Astrocyte (in vitro differentiated cells and primary cell): ENCODE measurements at regions not wholly inside any gene's neighbourhood (a gene's known extent, or its start where the extent isn't known, plus 50 kb on each side); places are given as distances from the start of the nearest gene placed in this dataset.

Source experiments
- DNase-seq: peaks from one replicate; pipeline ENCODE4 v3.0.0-alpha.2; 2010; ENCODE audit warnings: low read depth
- FAIRE-seq: peaks from 2 replicates; lab custom pipeline; 2011; peaks lifted over from hg19 to GRCh38; lab: Jason Lieb, UNC
- H2AFZ ChIP-seq: 2 replicates; pipeline ENCODE4 v1.6.0; 2012; ENCODE audit warnings: low read depth, low read length, inconsistent platforms
- H3K27ac ChIP-seq: 2 replicates; pipeline ENCODE4 v1.5.1; 2011; ENCODE audit warnings: low read depth, low read length, inconsistent platforms
- H3K27me3 ChIP-seq: 2 replicates; pipeline ENCODE4 v1.6.0; 2011; ENCODE audit warnings: low read length, inconsistent platforms; ENCODE audit not compliant: insufficient read depth
- H3K36me3 ChIP-seq: 2 replicates; pipeline ENCODE4 v1.5.1; 2011; ENCODE audit warnings: low read length, inconsistent platforms; ENCODE audit not compliant: insufficient read depth
- H3K4me1 ChIP-seq: 2 replicates; pipeline ENCODE4 v1.5.1; 2011; ENCODE audit warnings: low read length, inconsistent platforms; ENCODE audit not compliant: insufficient read depth
- H3K4me2 ChIP-seq: 2 replicates; pipeline ENCODE4 v1.6.0; 2012; ENCODE audit warnings: low read length, inconsistent platforms
- H3K4me3 ChIP-seq: 2 replicates; pipeline ENCODE4 v1.5.1; 2011; ENCODE audit warnings: low read depth, mild to moderate bottlenecking, low read length, inconsistent platforms; ENCODE audit not compliant: insufficient read depth
- H3K79me2 ChIP-seq: 2 replicates; pipeline ENCODE4 v1.6.0; 2012; ENCODE audit warnings: mild to moderate bottlenecking, low read length, inconsistent platforms; ENCODE audit not compliant: insufficient read depth
- H3K9ac ChIP-seq: 2 replicates; pipeline ENCODE4 v1.6.0; 2012; ENCODE audit warnings: mild to moderate bottlenecking, low read length, inconsistent platforms
- H3K9me3 ChIP-seq: 2 replicates; pipeline ENCODE4 v1.5.1; 2012; ENCODE audit warnings: low read depth, mild to moderate bottlenecking, low read length, inconsistent platforms; ENCODE audit not compliant: insufficient read depth
- H4K20me1 ChIP-seq: 2 replicates; pipeline ENCODE4 v1.6.0; 2012; ENCODE audit warnings: low read length, inconsistent platforms; ENCODE audit not compliant: insufficient read depth
- H3K27ac Mint-ChIP-seq: one replicate; pipeline ENCODE4 v1.8.0; 2021; ENCODE audit warnings: mild to moderate bottlenecking, mixed read lengths; ENCODE audit not compliant: unreplicated experiment
- H3K27me3 Mint-ChIP-seq: one replicate; pipeline ENCODE4 v1.8.0; 2021; ENCODE audit warnings: low read depth, mixed read lengths; ENCODE audit not compliant: unreplicated experiment
- H3K36me3 Mint-ChIP-seq: one replicate; pipeline ENCODE4 v1.8.0; 2021; ENCODE audit warnings: low read depth, mixed read lengths; ENCODE audit not compliant: unreplicated experiment
- H3K4me1 Mint-ChIP-seq: one replicate; pipeline ENCODE4 v1.8.0; 2021; ENCODE audit warnings: low read depth, mixed read lengths; ENCODE audit not compliant: unreplicated experiment
- H3K4me3 Mint-ChIP-seq: one replicate; pipeline ENCODE4 v1.8.0; 2021; ENCODE audit warnings: mild to moderate bottlenecking, moderate library complexity, mixed read lengths; ENCODE audit not compliant: unreplicated experiment
- H3K9me3 Mint-ChIP-seq: one replicate; pipeline ENCODE4 v1.8.0; 2021; ENCODE audit warnings: mild to moderate bottlenecking, mixed read lengths; ENCODE audit not compliant: unreplicated experiment
- EZH2 ChIP-seq: IDR thresholded peaks from 2 replicates; pipeline ENCODE4 v1.6.1; 2012; ENCODE audit warnings: mild to moderate bottlenecking, low read length, inconsistent platforms; ENCODE audit not compliant: insufficient read depth
- TF ChIP-seq, protein P1 (sequence below): IDR thresholded peaks from 2 replicates; pipeline ENCODE4 v1.5.1; 2011; ENCODE audit warnings: low read depth, mild to moderate bottlenecking, inconsistent platforms, low read length, moderate library complexity; ENCODE audit not compliant: insufficient read depth

GRCh38 chr7:135853008-135853407 lies 104.4 kb upstream of the FAM180A start:
- no peak overlapping the region for H3K9ac ChIP-seq
- Mint-ChIP-seq H3K4me3 (no peak overlapping the region), H3K9me3 (peaks cover 4% of the 10 kb centered on the region), H3K4me1 (peaks cover 7% of the 10 kb centered on the region), H3K36me3 (no peaks in the 10 kb centered on the region), H3K27ac (no peak overlapping the region), H3K27me3 (no peaks in the 10 kb centered on the region)
- no peak for DNase-seq
- no peaks in the 10 kb centered on the region for H3K36me3 ChIP-seq
- H4K20me1 ChIP-seq, result no peaks in the 10 kb centered on the region
- TF ChIP-seq, protein P1, sequence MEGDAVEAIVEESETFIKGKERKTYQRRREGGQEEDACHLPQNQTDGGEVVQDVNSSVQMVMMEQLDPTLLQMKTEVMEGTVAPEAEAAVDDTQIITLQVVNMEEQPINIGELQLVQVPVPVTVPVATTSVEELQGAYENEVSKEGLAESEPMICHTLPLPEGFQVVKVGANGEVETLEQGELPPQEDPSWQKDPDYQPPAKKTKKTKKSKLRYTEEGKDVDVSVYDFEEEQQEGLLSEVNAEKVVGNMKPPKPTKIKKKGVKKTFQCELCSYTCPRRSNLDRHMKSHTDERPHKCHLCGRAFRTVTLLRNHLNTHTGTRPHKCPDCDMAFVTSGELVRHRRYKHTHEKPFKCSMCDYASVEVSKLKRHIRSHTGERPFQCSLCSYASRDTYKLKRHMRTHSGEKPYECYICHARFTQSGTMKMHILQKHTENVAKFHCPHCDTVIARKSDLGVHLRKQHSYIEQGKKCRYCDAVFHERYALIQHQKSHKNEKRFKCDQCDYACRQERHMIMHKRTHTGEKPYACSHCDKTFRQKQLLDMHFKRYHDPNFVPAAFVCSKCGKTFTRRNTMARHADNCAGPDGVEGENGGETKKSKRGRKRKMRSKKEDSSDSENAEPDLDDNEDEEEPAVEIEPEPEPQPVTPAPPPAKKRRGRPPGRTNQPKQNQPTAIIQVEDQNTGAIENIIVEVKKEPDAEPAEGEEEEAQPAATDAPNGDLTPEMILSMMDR, result no peak
- no peak for TF ChIP-seq EZH2
- no peak overlapping the region for H3K4me2 ChIP-seq
- H3K27ac ChIP-seq, result no peak overlapping the region
- no peaks in the 10 kb centered on the region for H3K79me2 ChIP-seq
- H3K27me3 ChIP-seq, result no peaks in the 10 kb centered on the region
- no peak overlapping the region for H3K4me3 ChIP-seq
- no peak for FAIRE-seq
- H2AFZ ChIP-seq, result no peak overlapping the region
- H3K4me1 ChIP-seq, result peaks cover 12% of the 10 kb centered on the region
- H3K9me3 ChIP-seq, result peaks cover 5% of the 10 kb centered on the region

- H3K27ac ChIP-seq, result no peak overlapping the region
- H2AFZ ChIP-seq, result no peak overlapping the region
- Mint-ChIP-seq H3K27ac (no peak overlapping the region), H3K4me3 (no peak overlapping the region), H3K4me1 (peaks cover 4% of the 10 kb centered on the region), H3K36me3 (no peaks in the 10 kb centered on the region), H3K27me3 (peaks cover 6% of the 10 kb centered on the region), H3K9me3 (peaks cover 4% of the 10 kb centered on the region)
- H3K79me2 ChIP-seq, result no peaks in the 10 kb centered on the region
- H3K9me3 ChIP-seq, result no peaks in the 10 kb centered on the region
- H3K4me2 ChIP-seq, result no peak overlapping the region
- DNase-seq (no peak), FAIRE-seq (no peak)
- H3K4me3 ChIP-seq, result no peak overlapping the region
- H4K20me1 ChIP-seq, result no peaks in the 10 kb centered on the region
- H3K9ac ChIP-seq, result no peak overlapping the region
- H3K4me1 ChIP-seq, result no peaks in the 10 kb centered on the region
- H3K27me3 ChIP-seq, result no peaks in the 10 kb centered on the region
- H3K36me3 ChIP-seq, result no peaks in the 10 kb centered on the region
- TF ChIP-seq EZH2, result no peak
- TF ChIP-seq, protein P1, result no peak
Observed at GRCh38 chr7:135847242-135847641, 98.6 kb upstream of the FAM180A start.

DNA sequence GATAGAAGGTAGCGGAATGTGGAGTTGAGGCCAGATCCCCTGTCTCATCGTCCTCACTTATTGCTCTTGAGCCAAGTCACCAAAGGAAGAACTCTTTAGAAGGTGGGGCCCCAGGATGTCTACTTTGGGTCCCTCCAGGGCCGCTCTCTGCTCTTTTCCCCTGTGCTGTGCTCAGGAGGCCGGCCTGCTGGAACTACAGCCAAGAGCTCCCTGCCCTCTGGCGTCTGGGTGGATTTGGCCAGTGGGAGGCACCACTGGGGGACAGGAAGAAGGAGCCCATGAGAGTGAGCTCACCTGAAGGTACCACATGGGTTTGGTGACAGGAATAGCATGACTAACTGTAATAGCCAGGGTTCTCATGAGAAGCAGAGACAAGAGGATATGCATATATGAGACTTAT lies 97.7 kb upstream of the FAM180A start:
- no peaks in the 10 kb centered on the region for H3K36me3 ChIP-seq
- H2AFZ ChIP-seq, result no peak overlapping the region
- DNase-seq (no peak), FAIRE-seq (no peak)
- Mint-ChIP-seq H3K9me3 (peaks cover 2% of the 10 kb centered on the region), H3K27me3 (peaks cover 12% of the 10 kb centered on the region), H3K4me3 (no peak overlapping the region), H3K27ac (no peak overlapping the region), H3K36me3 (no peaks in the 10 kb centered on the region), H3K4me1 (peaks cover 4% of the 10 kb centered on the region)
- no peaks in the 10 kb centered on the region for H3K9me3 ChIP-seq
- H3K27me3 ChIP-seq, result no peaks in the 10 kb centered on the region
- H3K4me3 ChIP-seq, result no peak overlapping the region
- H3K4me1 ChIP-seq, result no peaks in the 10 kb centered on the region
- H3K9ac ChIP-seq, result no peak overlapping the region
- TF ChIP-seq, protein P1, result no peak
- TF ChIP-seq EZH2, result no peak
- no peaks in the 10 kb centered on the region for H3K79me2 ChIP-seq
- H3K4me2 ChIP-seq, result no peak overlapping the region
- no peaks in the 10 kb centered on the region for H4K20me1 ChIP-seq
- H3K27ac ChIP-seq, result no peak overlapping the region
